OCI-LY7 (cell line): ENCODE measurements at regions not wholly inside any gene's neighbourhood (a gene's known extent, or its start where the extent isn't known, plus 50 kb on each side); places are given as distances from the start of the nearest gene placed in this dataset.

Experiments
- EZH2phosphoT487 ChIP-seq: fragments of 200-600 bp; sonication (generic); IDR thresholded peaks from 2 replicates; pipeline ENCODE4 v1.6.1; 2018; ENCODE audit warnings: low read depth, borderline replicate concordance, mild to moderate bottlenecking, mixed run types, antibody characterized with exemption, low read length, moderate library complexity, mixed read lengths
- TF ChIP-seq, protein P1 (sequence below): fragments of 200-600 bp; sonication (generic); conservative IDR thresholded peaks from 2 replicates; pipeline ENCODE4 v1.5.1; 2014; ENCODE audit warnings: mild to moderate bottlenecking, antibody characterized with exemption, low read length, moderate library complexity, mixed read lengths

DNA sequence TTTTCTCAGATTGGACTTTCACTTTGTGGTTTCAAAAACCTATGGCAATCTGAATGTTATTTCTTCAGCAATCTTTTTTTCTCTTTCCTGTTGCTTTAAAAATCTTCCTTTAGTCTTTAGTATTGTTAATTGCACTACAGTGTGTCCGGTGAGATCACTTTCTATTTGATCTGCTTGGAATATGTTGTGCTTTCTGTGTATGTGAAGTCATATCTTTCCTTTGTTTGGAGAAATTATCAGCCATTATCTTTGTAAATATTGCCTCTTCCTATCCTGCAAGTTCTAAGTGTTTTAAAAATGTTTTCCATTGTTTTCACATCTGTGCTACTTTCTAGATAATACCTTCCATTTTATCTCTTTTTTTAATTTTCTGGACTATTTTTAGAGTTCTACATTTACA, 171.4 kb upstream of the PRSS16 start:
- TF ChIP-seq, protein P1, sequence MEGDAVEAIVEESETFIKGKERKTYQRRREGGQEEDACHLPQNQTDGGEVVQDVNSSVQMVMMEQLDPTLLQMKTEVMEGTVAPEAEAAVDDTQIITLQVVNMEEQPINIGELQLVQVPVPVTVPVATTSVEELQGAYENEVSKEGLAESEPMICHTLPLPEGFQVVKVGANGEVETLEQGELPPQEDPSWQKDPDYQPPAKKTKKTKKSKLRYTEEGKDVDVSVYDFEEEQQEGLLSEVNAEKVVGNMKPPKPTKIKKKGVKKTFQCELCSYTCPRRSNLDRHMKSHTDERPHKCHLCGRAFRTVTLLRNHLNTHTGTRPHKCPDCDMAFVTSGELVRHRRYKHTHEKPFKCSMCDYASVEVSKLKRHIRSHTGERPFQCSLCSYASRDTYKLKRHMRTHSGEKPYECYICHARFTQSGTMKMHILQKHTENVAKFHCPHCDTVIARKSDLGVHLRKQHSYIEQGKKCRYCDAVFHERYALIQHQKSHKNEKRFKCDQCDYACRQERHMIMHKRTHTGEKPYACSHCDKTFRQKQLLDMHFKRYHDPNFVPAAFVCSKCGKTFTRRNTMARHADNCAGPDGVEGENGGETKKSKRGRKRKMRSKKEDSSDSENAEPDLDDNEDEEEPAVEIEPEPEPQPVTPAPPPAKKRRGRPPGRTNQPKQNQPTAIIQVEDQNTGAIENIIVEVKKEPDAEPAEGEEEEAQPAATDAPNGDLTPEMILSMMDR = no peak
- TF ChIP-seq EZH2phosphoT487 = no peak
